Heart left ventricle (tissue), 13 donors: ENCODE measurements at regions not wholly inside any gene's neighbourhood (a gene's known extent, or its start where the extent isn't known, plus 50 kb on each side); places are given as distances from the start of the nearest gene placed in this dataset.

Source experiments
- POLR2A ChIP-seq, 2 donors: fragments of 450-650 bp; IDR thresholded peaks; one replicate each; pipeline ENCODE4 v1.6.1; 2017; ENCODE audit warnings: antibody characterized with exemption in 2 of 2, mild to moderate bottlenecking in 2 of 2, moderate library complexity in 2 of 2
- TF ChIP-seq, protein P1 (sequence below), 12 donors: fragments of 200-600 bp; sonication (generic) in 4 of 12; IDR thresholded peaks; one replicate each; pipeline versions ENCODE4 v1.5.0 to v1.8.0; 2018 to 2022; ENCODE audit warnings: antibody characterized with exemption in 12 of 12, mild to moderate bottlenecking in 5 of 12
- donor health status: ischemic (EF 13 %, LVEDD 7.1; RV severe dilation, severe dysfunction).
- donor health status: DM: no; HTN: yes; CAD: no.
- donor health status: DM: no; HTN: no; CAD: no.
- donor health status: ischemic (EF 25% LVEDD 6.9; RV normal size, moderate dysfunction).
- donor health status: ischemic (EF 25% LVEDD 5.7; RV mildly dilated, moderate dysfunction).
- donor health status: ischemic (EF 35%, LVEDD 5.7; RV mildly dilated, moderate dysfunction).
- donor health status: nonischemic (EF 11% LVEDD 7.7; RV severe dilation, severe dysfunction).
- donor health status: DM: yes; HTN: yes; CAD: no.
- donor health status: PGD.
- donor health status: ischemic (EF 29% LVEDD 5.4; RV normal size, mild dysfunction).
- donor health status: nonischemic (EF 23%, LVEDD 6.1; RV moderate dilation, normal function).

DNA sequence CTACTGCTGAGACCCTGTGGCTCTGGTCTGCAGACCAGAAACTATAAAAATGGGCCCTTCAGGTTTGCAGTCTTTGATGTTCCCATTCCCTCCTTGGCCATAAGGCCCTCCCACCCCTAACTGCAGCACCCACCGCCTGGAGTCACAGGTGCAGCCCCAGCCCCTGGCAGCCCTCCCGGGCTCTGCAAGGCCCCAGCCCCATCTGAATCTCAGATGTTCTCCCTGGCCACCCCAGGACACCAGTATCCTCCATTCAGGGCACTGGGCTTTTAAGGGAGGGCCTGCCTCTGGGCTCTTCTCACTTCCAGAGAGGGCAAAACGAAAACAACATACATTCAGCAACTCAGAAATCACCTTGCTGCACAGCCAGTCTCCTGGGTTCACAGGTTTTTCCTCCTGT is 107.7 kb upstream of the RET start:
- TF ChIP-seq, protein P1, sequence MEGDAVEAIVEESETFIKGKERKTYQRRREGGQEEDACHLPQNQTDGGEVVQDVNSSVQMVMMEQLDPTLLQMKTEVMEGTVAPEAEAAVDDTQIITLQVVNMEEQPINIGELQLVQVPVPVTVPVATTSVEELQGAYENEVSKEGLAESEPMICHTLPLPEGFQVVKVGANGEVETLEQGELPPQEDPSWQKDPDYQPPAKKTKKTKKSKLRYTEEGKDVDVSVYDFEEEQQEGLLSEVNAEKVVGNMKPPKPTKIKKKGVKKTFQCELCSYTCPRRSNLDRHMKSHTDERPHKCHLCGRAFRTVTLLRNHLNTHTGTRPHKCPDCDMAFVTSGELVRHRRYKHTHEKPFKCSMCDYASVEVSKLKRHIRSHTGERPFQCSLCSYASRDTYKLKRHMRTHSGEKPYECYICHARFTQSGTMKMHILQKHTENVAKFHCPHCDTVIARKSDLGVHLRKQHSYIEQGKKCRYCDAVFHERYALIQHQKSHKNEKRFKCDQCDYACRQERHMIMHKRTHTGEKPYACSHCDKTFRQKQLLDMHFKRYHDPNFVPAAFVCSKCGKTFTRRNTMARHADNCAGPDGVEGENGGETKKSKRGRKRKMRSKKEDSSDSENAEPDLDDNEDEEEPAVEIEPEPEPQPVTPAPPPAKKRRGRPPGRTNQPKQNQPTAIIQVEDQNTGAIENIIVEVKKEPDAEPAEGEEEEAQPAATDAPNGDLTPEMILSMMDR (IDR thresholded peaks at IDR 0.05) = no peak
- no peak for TF ChIP-seq POLR2A (IDR thresholded peaks at IDR 0.05)
